ENCODE measurements at regions not wholly inside any gene's neighbourhood (a gene's known extent, or its start where the extent isn't known, plus 50 kb on each side); places are given as distances from the start of the nearest gene placed in this dataset.

DNA sequence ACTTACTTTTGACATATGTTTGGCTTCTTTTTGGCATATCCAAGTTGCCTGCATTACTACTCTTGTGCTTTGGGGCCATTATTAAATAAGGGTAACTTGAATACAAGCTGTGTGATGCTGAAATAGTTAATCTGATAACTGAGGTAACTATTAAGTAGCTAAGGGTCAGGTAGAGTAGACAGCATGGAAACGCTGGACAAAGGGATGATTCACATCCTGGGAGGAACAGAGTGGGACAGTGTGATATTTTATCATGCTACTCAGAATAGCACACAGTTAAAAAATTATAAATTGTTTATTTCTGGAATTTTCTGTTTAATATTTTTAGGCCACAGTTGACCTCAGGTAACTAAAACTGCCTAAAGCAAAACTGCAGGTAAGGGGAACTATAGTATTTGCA, 483.9 kb downstream of the RFPL4B start:
- no peak overlapping the region for H2AFZ ChIP-seq
- H3F3A ChIP-seq (replicated peaks; ENCODE audit: low read depth), result no peaks in the 10 kb centered on the region
- Mint-ChIP-seq H3K4me1 (peaks cover 12% of the 10 kb centered on the region; the same call in 2 of the 3 replicates), H3K27ac (no peak overlapping the region), H3K4me3 (no peak overlapping the region), H3K9me3 (no peaks in the 10 kb centered on the region), H3K27me3 (ENCODE audit: insufficient read depth, low read depth, poor library complexity) (no peaks in the 10 kb centered on the region), H3K36me3 (ENCODE audit: low read depth) (no peaks in the 10 kb centered on the region)
- H3K36me3 ChIP-seq (ENCODE audit: insufficient read depth), result no peaks in the 10 kb centered on the region
- no peaks in the 10 kb centered on the region; the same call in 1 of the 2 replicates for H3K4me1 ChIP-seq (ENCODE audit: insufficient read depth)
- H3K79me2 ChIP-seq (replicated peaks; ENCODE audit: insufficient read depth), result no peaks in the 10 kb centered on the region
- DNase-seq (ENCODE audit: low spot score) (no peak), ATAC-seq (no peak)
- H3K27me3 ChIP-seq (ENCODE audit: insufficient read depth), result no peaks in the 10 kb centered on the region
- no peak for TF ChIP-seq EZH2phosphoT487 (IDR thresholded peaks at IDR 0.05; ENCODE audit: unreplicated experiment)
- TF ChIP-seq EZH2 (IDR thresholded peaks at IDR 0.05; ENCODE audit: low read depth, unreplicated experiment), result no peak
- TF ChIP-seq NANOG (IDR thresholded peaks at IDR 0.05; ENCODE audit: borderline replicate concordance), result no peak
- no peak for TF ChIP-seq STAT1 (IDR thresholded peaks at IDR 0.05; ENCODE audit: unreplicated experiment)
- no peak for TF ChIP-seq JUNB (IDR thresholded peaks at IDR 0.05; ENCODE audit: unreplicated experiment)
- TF ChIP-seq, protein P1, sequence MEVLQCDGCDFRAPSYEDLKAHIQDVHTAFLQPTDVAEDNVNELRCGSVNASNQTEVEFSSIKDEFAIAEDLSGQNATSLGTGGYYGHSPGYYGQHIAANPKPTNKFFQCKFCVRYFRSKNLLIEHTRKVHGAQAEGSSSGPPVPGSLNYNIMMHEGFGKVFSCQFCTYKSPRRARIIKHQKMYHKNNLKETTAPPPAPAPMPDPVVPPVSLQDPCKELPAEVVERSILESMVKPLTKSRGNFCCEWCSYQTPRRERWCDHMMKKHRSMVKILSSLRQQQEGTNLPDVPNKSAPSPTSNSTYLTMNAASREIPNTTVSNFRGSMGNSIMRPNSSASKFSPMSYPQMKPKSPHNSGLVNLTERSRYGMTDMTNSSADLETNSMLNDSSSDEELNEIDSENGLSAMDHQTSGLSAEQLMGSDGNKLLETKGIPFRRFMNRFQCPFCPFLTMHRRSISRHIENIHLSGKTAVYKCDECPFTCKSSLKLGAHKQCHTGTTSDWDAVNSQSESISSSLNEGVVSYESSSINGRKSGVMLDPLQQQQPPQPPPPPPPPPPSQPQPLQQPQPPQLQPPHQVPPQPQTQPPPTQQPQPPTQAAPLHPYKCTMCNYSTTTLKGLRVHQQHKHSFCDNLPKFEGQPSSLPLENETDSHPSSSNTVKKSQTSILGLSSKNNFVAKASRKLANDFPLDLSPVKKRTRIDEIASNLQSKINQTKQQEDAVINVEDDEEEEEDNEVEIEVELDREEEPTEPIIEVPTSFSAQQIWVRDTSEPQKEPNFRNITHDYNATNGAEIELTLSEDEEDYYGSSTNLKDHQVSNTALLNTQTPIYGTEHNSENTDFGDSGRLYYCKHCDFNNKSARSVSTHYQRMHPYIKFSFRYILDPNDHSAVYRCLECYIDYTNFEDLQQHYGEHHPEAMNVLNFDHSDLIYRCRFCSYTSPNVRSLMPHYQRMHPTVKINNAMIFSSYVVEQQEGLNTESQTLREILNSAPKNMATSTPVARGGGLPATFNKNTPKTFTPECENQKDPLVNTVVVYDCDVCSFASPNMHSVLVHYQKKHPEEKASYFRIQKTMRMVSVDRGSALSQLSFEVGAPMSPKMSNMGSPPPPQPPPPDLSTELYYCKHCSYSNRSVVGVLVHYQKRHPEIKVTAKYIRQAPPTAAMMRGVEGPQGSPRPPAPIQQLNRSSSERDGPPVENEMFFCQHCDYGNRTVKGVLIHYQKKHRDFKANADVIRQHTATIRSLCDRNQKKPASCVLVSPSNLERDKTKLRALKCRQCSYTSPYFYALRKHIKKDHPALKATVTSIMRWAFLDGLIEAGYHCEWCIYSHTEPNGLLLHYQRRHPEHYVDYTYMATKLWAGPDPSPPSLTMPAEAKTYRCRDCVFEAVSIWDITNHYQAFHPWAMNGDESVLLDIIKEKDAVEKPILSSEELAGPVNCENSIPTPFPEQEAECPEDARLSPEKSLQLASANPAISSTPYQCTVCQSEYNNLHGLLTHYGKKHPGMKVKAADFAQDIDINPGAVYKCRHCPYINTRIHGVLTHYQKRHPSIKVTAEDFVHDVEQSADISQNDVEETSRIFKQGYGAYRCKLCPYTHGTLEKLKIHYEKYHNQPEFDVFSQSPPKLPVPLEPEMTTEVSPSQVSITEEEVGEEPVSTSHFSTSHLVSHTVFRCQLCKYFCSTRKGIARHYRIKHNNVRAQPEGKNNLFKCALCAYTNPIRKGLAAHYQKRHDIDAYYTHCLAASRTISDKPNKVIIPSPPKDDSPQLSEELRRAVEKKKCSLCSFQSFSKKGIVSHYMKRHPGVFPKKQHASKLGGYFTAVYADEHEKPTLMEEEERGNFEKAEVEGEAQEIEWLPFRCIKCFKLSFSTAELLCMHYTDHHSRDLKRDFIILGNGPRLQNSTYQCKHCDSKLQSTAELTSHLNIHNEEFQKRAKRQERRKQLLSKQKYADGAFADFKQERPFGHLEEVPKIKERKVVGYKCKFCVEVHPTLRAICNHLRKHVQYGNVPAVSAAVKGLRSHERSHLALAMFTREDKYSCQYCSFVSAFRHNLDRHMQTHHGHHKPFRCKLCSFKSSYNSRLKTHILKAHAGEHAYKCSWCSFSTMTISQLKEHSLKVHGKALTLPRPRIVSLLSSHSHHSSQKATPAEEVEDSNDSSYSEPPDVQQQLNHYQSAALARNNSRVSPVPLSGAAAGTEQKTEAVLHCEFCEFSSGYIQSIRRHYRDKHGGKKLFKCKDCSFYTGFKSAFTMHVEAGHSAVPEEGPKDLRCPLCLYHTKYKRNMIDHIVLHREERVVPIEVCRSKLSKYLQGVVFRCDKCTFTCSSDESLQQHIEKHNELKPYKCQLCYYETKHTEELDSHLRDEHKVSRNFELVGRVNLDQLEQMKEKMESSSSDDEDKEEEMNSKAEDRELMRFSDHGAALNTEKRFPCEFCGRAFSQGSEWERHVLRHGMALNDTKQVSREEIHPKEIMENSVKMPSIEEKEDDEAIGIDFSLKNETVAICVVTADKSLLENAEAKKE (CRISPR knock-in tag; IDR thresholded peaks at IDR 0.05), result no peak
- TF ChIP-seq ZNF114 (CRISPR knock-in tag; IDR thresholded peaks at IDR 0.05), result no peak
- no peak for TF ChIP-seq CREB1 (CRISPR knock-in tag; IDR thresholded peaks at IDR 0.05; ENCODE audit: low read depth)
- H3K4me3 ChIP-seq, result no peak overlapping the region
- H3K4me2 ChIP-seq, result no peak overlapping the region
- no peak overlapping the region for H3K27ac ChIP-seq (ENCODE audit: low read depth)
- no peaks in the 10 kb centered on the region for H4K20me1 ChIP-seq (replicated peaks; ENCODE audit: insufficient read depth)
- H3K9me2 ChIP-seq (ENCODE audit: insufficient read depth), result 0 out of 2 replicates have a peak, but pooled peaks cover 2% of the 10 kb centered on the region
